ENCODE measurements at regions not wholly inside any gene's neighbourhood (a gene's known extent, or its start where the extent isn't known, plus 50 kb on each side); places are given as distances from the start of the nearest gene placed in this dataset.
"Not testable (repeated sequence)": the region's sequence is repeated elsewhere in the genome, so short reads cannot be mapped to it uniquely, and the experiment has no call there.

- CTCF ChIA-PET; intact Hi-C loops (cut with micrococcal nuclease); H3K9me3 Mint-ChIP-seq; DNase-seq; H3K4me3 Mint-ChIP-seq; H3K36me3 Mint-ChIP-seq; H3K27me3 Mint-ChIP-seq; POLR2A ChIA-PET; H3K4me1 Mint-ChIP-seq (ENCODE audit: low read depth); H3K27ac Mint-ChIP-seq: not testable (repeated sequence)
Measured at GRCh38 chr12:116377194-116377571, 99.7 kb upstream of the MED13L start.

- ChIA-PET POLR2A (no interaction called here), CTCF (no interaction called here)
- intact Hi-C loops (cut with micrococcal nuclease) = no loop called here
- Mint-ChIP-seq H3K27me3 (peaks cover 3% of the 10 kb centered on the region), H3K9me3 (peaks cover 9% of the 10 kb centered on the region), H3K36me3 (no peaks in the 10 kb centered on the region), H3K27ac (no peak overlapping the region), H3K4me3 (no peak overlapping the region), H3K4me1 (ENCODE audit: low read depth) (peaks cover 9% of the 10 kb centered on the region)
- DNase-seq = no peak
Measured at GRCh38 chr12:116378002-116378401, 100.5 kb upstream of the MED13L start.

- H3K27ac Mint-ChIP-seq = no peak overlapping the region
- peaks cover 9% of the 10 kb centered on the region for H3K27me3 Mint-ChIP-seq
- intact Hi-C loops (cut with micrococcal nuclease) = no loop called here
Measured at GRCh38 chr12:116380108-116380507, 102.6 kb upstream of the MED13L start.

GRCh38 chr12:116380740-116381139, 103.2 kb upstream of the MED13L start:
- H3K36me3 Mint-ChIP-seq; H3K9me3 Mint-ChIP-seq; H3K4me1 Mint-ChIP-seq (ENCODE audit: low read depth); H3K27me3 Mint-ChIP-seq; intact Hi-C loops (cut with micrococcal nuclease); H3K4me3 Mint-ChIP-seq; DNase-seq; POLR2A ChIA-PET; H3K27ac Mint-ChIP-seq; CTCF ChIA-PET: not testable (repeated sequence)

More at GRCh38 chr12:116380108-116380507, 102.6 kb upstream of the MED13L start:
- no peak for DNase-seq
- Mint-ChIP-seq H3K4me3 (no peak overlapping the region), H3K36me3 (no peaks in the 10 kb centered on the region), H3K9me3 (peaks cover 4% of the 10 kb centered on the region), H3K4me1 (ENCODE audit: low read depth) (peaks cover 9% of the 10 kb centered on the region)
- CTCF ChIA-PET = no interaction called here
- POLR2A ChIA-PET = no interaction called here

- intact Hi-C loops (cut with micrococcal nuclease) = no loop called here
- Mint-ChIP-seq H3K4me1 (ENCODE audit: low read depth) (peaks cover 6% of the 10 kb centered on the region), H3K4me3 (no peak overlapping the region), H3K27me3 (peaks cover 11% of the 10 kb centered on the region), H3K27ac (no peak overlapping the region), H3K36me3 (no peaks in the 10 kb centered on the region), H3K9me3 (no peaks in the 10 kb centered on the region)
- ChIA-PET CTCF (no interaction called here), POLR2A (no interaction called here)
- no peak for DNase-seq
Measured at GRCh38 chr12:116381240-116381743, 103.8 kb upstream of the MED13L start.

- CTCF ChIA-PET = interaction anchor here (0.7 kb wide), 1 partner anchor 178 kb away, joined by 3 read pairs; no protein-coding TSS in a partner anchor
- intact Hi-C loops (cut with micrococcal nuclease) = no loop called here
- H3K9me3 Mint-ChIP-seq = no peaks in the 10 kb centered on the region
- H3K4me3 Mint-ChIP-seq = no peak overlapping the region
- H3K4me1 Mint-ChIP-seq (ENCODE audit: low read depth) = no peaks in the 10 kb centered on the region
- no peak for DNase-seq
- H3K36me3 Mint-ChIP-seq = no peaks in the 10 kb centered on the region
- H3K27me3 Mint-ChIP-seq = peaks cover 11% of the 10 kb centered on the region
- H3K27ac Mint-ChIP-seq = no peak overlapping the region
- POLR2A ChIA-PET = no interaction called here
Measured at GRCh38 chr12:116381744-116382685, 104.5 kb upstream of the MED13L start.

GRCh38 chr12:116382686-116383530, 105.4 kb upstream of the MED13L start:
- CTCF ChIA-PET = no interaction called here
- POLR2A ChIA-PET = no interaction called here
- Mint-ChIP-seq H3K4me1 (ENCODE audit: low read depth) (no peaks in the 10 kb centered on the region), H3K9me3 (no peaks in the 10 kb centered on the region), H3K27me3 (peaks cover 11% of the 10 kb centered on the region), H3K27ac (no peak overlapping the region), H3K36me3 (no peaks in the 10 kb centered on the region), H3K4me3 (no peak overlapping the region)
- intact Hi-C loops (cut with micrococcal nuclease) = no loop called here
- no peak for DNase-seq

- H3K4me1 Mint-ChIP-seq (ENCODE audit: low read depth) = no peaks in the 10 kb centered on the region
- H3K36me3 Mint-ChIP-seq = no peaks in the 10 kb centered on the region
- no peak overlapping the region for H3K27ac Mint-ChIP-seq
- ChIA-PET POLR2A (no interaction called here), CTCF (no interaction called here)
- H3K4me3 Mint-ChIP-seq = no peak overlapping the region
- no peaks in the 10 kb centered on the region for H3K9me3 Mint-ChIP-seq
- intact Hi-C loops (cut with micrococcal nuclease) = no loop called here
- H3K27me3 Mint-ChIP-seq = peaks cover 11% of the 10 kb centered on the region
- DNase-seq = no peak
Measured at GRCh38 chr12:116384175-116384574, 106.7 kb upstream of the MED13L start.

- H3K4me3 Mint-ChIP-seq = no peak overlapping the region
- no peaks in the 10 kb centered on the region for H3K9me3 Mint-ChIP-seq
- intact Hi-C loops (cut with micrococcal nuclease) = no loop called here
- peaks cover 11% of the 10 kb centered on the region for H3K27me3 Mint-ChIP-seq
- H3K27ac Mint-ChIP-seq = no peak overlapping the region
- no peak for DNase-seq
- ChIA-PET CTCF (interaction anchor here (0.6 kb wide), 1 partner anchor 408 kb away, joined by 3 read pairs; no protein-coding TSS in a partner anchor), POLR2A (no interaction called here)
- H3K36me3 Mint-ChIP-seq = no peaks in the 10 kb centered on the region
- no peaks in the 10 kb centered on the region for H3K4me1 Mint-ChIP-seq (ENCODE audit: low read depth)
Measured at GRCh38 chr12:116384691-116385485, 107.4 kb upstream of the MED13L start.

- Mint-ChIP-seq H3K27me3 (peaks cover 11% of the 10 kb centered on the region), H3K4me3 (no peak overlapping the region), H3K4me1 (ENCODE audit: low read depth) (no peaks in the 10 kb centered on the region), H3K27ac (no peak overlapping the region), H3K9me3 (no peaks in the 10 kb centered on the region), H3K36me3 (no peaks in the 10 kb centered on the region)
- DNase-seq = no peak
- CTCF ChIA-PET = no interaction called here
- POLR2A ChIA-PET = no interaction called here
- intact Hi-C loops (cut with micrococcal nuclease) = no loop called here
Measured at GRCh38 chr12:116385486-116386217, 108.2 kb upstream of the MED13L start.

GRCh38 chr12:116389326-116389725, 111.8 kb upstream of the MED13L start:
- POLR2A ChIA-PET = no interaction called here
- peaks cover 2% of the 10 kb centered on the region for H3K27me3 Mint-ChIP-seq
- H3K4me1 Mint-ChIP-seq (ENCODE audit: low read depth) = no peaks in the 10 kb centered on the region
- H3K27ac Mint-ChIP-seq = no peak overlapping the region
- no peak for DNase-seq
- CTCF ChIA-PET = no interaction called here
- H3K9me3 Mint-ChIP-seq = no peaks in the 10 kb centered on the region
- no peaks in the 10 kb centered on the region for H3K36me3 Mint-ChIP-seq
- intact Hi-C loops (cut with micrococcal nuclease) = no loop called here
- H3K4me3 Mint-ChIP-seq = no peak overlapping the region

Measured in activated CD4-positive, alpha-beta memory T cell treated with anti-CD3 and anti-CD28 coated beads for 36 hours (primary cell).